GM19463 (cell line): ENCODE measurements at regions not wholly inside any gene's neighbourhood (a gene's known extent, or its start where the extent isn't known, plus 50 kb on each side); places are given as distances from the start of the nearest gene placed in this dataset.
"Not testable (repeated sequence)": the region's sequence is repeated elsewhere in the genome, so short reads cannot be mapped to it uniquely, and the experiment has no call there.

Experiments
- ATAC-seq: cut with Tn5 transposase; IDR thresholded peaks from one replicate; pipeline ENCODE4 v1.9.1; 2021; ENCODE audit warnings: mild to moderate bottlenecking, moderate library complexity; ENCODE audit not compliant: unreplicated experiment

- ATAC-seq: no peak
Measured at GRCh38 chrX:21207080-21207479, 167.1 kb upstream of the CNKSR2 start.

GRCh38 chrX:21219208-21219607, 155.0 kb upstream of the CNKSR2 start:
- ATAC-seq: not testable (repeated sequence)

- ATAC-seq: no peak
Measured at GRCh38 chrX:21225643-21226042, 148.6 kb upstream of the CNKSR2 start.

- not testable (repeated sequence) for ATAC-seq
Measured at GRCh38 chrX:21228974-21229373, 145.2 kb upstream of the CNKSR2 start.

GRCh38 chrX:21255032-21255618, 119.1 kb upstream of the CNKSR2 start:
- peak; percentile 94 for ATAC-seq

GRCh38 chrX:21266949-21267348, 107.3 kb upstream of the CNKSR2 start:
- ATAC-seq: no peak

GRCh38 chrX:21276736-21277433, 97.3 kb upstream of the CNKSR2 start:
- no peak for ATAC-seq

GRCh38 chrX:21289232-21289631, 85.0 kb upstream of the CNKSR2 start:
- ATAC-seq: no peak

GRCh38 chrX:21295246-21295820, 78.9 kb upstream of the CNKSR2 start:
- no peak for ATAC-seq

- ATAC-seq: peak; percentile 64
Measured at GRCh38 chrX:21305799-21306336, 68.3 kb upstream of the CNKSR2 start.

GRCh38 chrX:21319323-21319722, 54.9 kb upstream of the CNKSR2 start:
- ATAC-seq: no peak
